ENCODE measurements at regions not wholly inside any gene's neighbourhood (a gene's known extent, or its start where the extent isn't known, plus 50 kb on each side); places are given as distances from the start of the nearest gene placed in this dataset.
A peak's percentile ranks its signal among the peaks of the same experiment; 100 is the strongest.

GRCh38 chr3:187973977-187974870 is 179.7 kb upstream of the LPP start:
- no peak for DNase-seq (ENCODE audit: low read depth in 2 of 2)

GRCh38 chr3:187974871-187975271 is 179.1 kb upstream of the LPP start:
- DNase-seq (ENCODE audit: low read depth in 2 of 2), result no peak

- DNase-seq (ENCODE audit: low read depth in 2 of 2), result no peak
Measured at GRCh38 chr3:187975561-187976364, 178.2 kb upstream of the LPP start.

- DNase-seq (ENCODE audit: low read depth in 2 of 2), result no peak
Measured at GRCh38 chr3:187976365-187976900, 177.5 kb upstream of the LPP start.

GRCh38 chr3:187977659-187978058 is 176.3 kb upstream of the LPP start:
- DNase-seq (ENCODE audit: low read depth in 2 of 2), result no peak

GRCh38 chr3:187978433-187979011 is 175.4 kb upstream of the LPP start:
- no peak for DNase-seq (ENCODE audit: low read depth in 2 of 2)

GRCh38 chr3:187979564-187979963 is 174.4 kb upstream of the LPP start:
- DNase-seq (ENCODE audit: low read depth in 2 of 2), result peak in 1 of 2 donors; percentile 31

- DNase-seq (ENCODE audit: low read depth in 2 of 2), result no peak
Measured at GRCh38 chr3:187980861-187981260, 173.1 kb upstream of the LPP start.

GRCh38 chr3:187982142-187982541 is 171.8 kb upstream of the LPP start:
- no peak for DNase-seq (ENCODE audit: low read depth in 2 of 2)

GRCh38 chr3:187983484-187984124 is 170.4 kb upstream of the LPP start:
- DNase-seq (ENCODE audit: low read depth in 2 of 2), result no peak

GRCh38 chr3:187985647-187986046 is 168.3 kb upstream of the LPP start:
- DNase-seq (ENCODE audit: low read depth in 2 of 2), result peak in 1 of 2 donors; percentile 25

GRCh38 chr3:187986514-187986934 is 167.4 kb upstream of the LPP start:
- DNase-seq (ENCODE audit: low read depth in 2 of 2), result peak in 1 of 2 donors; percentile 81

- no peak for DNase-seq (ENCODE audit: low read depth in 2 of 2)
Measured at GRCh38 chr3:187987187-187987586, 166.8 kb upstream of the LPP start.

GRCh38 chr3:187987924-187988323 is 166.0 kb upstream of the LPP start:
- DNase-seq (ENCODE audit: low read depth in 2 of 2), result no peak

GRCh38 chr3:187989575-187990153 is 164.3 kb upstream of the LPP start:
- DNase-seq (ENCODE audit: low read depth in 2 of 2), result no peak

- DNase-seq (ENCODE audit: low read depth in 2 of 2), result no peak
Measured at GRCh38 chr3:187992609-187993008, 161.3 kb upstream of the LPP start.

GRCh38 chr3:187994221-187995042 is 159.5 kb upstream of the LPP start:
- no peak for DNase-seq (ENCODE audit: low read depth in 2 of 2)

- no peak for DNase-seq (ENCODE audit: low read depth in 2 of 2)
Measured at GRCh38 chr3:187995043-187995400, 158.9 kb upstream of the LPP start.

GRCh38 chr3:187995667-187996066 is 158.3 kb upstream of the LPP start:
- no peak for DNase-seq (ENCODE audit: low read depth in 2 of 2)

- DNase-seq (ENCODE audit: low read depth in 2 of 2), result no peak
Measured at GRCh38 chr3:187996609-187997008, 157.3 kb upstream of the LPP start.

Data from dermis microvascular lymphatic vessel endothelial cell (primary cell).